Kidney epithelial cell (primary cell): ENCODE measurements at regions not wholly inside any gene's neighbourhood (a gene's known extent, or its start where the extent isn't known, plus 50 kb on each side); places are given as distances from the start of the nearest gene placed in this dataset.

ENCODE experiments used
- DNase-seq: peaks from one replicate; pipeline ENCODE4 v3.0.0-alpha.2; 2010; ENCODE audit warnings: low read depth
- H3K27me3 ChIP-seq: 2 replicates; pipeline ENCODE4 v1.6.0; 2011; ENCODE audit warnings: low read length; ENCODE audit not compliant: control insufficient read depth, insufficient read depth
- H3K36me3 ChIP-seq: 2 replicates; pipeline ENCODE4 v1.5.1; 2011; ENCODE audit warnings: low read length; ENCODE audit not compliant: control insufficient read depth, insufficient read depth
- H3K4me3 ChIP-seq: 2 replicates; pipeline ENCODE4 v1.5.1; 2011; ENCODE audit warnings: low read depth, mild to moderate bottlenecking, control low read depth, low read length
- TF ChIP-seq, protein P1 (sequence below): IDR thresholded peaks from 2 replicates; pipeline ENCODE4 v1.5.1; 2011; ENCODE audit warnings: mild to moderate bottlenecking, moderate library complexity, low read length, control low read depth, inconsistent platforms; ENCODE audit not compliant: insufficient read depth, poor library complexity, severe bottlenecking

DNA sequence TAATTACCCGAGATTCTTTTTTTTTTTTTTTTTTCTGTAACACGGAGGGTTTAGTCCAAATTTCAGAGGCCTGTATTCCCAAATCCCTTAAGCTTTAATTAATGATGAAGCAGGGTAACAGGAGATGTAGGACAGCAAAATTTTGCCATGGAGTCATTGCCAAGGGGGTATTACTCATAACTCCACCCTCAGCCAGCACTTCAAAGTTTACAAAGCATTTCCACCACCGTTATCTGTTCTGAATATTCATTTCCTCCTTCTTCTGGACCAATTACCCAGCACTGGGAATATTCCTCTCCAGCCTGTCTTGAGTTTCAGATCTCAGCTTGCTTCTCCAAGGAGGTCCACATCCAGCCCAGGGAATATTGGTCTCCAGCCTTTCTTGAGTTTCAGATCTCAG is 747.5 kb upstream of the EEF2KMT start:
- TF ChIP-seq, protein P1, sequence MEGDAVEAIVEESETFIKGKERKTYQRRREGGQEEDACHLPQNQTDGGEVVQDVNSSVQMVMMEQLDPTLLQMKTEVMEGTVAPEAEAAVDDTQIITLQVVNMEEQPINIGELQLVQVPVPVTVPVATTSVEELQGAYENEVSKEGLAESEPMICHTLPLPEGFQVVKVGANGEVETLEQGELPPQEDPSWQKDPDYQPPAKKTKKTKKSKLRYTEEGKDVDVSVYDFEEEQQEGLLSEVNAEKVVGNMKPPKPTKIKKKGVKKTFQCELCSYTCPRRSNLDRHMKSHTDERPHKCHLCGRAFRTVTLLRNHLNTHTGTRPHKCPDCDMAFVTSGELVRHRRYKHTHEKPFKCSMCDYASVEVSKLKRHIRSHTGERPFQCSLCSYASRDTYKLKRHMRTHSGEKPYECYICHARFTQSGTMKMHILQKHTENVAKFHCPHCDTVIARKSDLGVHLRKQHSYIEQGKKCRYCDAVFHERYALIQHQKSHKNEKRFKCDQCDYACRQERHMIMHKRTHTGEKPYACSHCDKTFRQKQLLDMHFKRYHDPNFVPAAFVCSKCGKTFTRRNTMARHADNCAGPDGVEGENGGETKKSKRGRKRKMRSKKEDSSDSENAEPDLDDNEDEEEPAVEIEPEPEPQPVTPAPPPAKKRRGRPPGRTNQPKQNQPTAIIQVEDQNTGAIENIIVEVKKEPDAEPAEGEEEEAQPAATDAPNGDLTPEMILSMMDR = no peak
- no peak for DNase-seq
- Histone ChIP-seq H3K4me3 (no peak overlapping the region), H3K27me3 (no peaks in the 10 kb centered on the region), H3K36me3 (no peaks in the 10 kb centered on the region)

DNA sequence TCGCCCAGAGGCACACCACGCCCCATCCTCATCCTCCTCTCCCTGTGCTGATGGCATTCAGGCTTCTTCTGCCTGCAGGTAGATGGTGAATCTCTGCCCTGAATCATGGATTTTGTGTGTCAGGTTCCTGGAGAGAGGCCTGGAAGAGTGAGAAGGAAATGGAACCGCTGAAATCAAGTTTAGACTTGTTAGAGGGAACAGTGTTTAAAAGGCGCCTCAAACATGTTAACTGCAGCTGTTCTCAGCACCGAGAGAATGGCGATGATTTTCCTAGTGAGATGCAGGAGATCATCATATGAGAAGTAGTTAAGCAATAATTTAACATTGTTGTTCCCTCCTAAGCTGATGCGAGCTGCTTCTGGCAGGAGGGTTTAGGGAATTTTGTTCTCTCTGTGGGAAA is 744.4 kb upstream of the EEF2KMT start:
- no peaks in the 10 kb centered on the region for H3K27me3 ChIP-seq
- TF ChIP-seq, protein P1 = no peak
- no peak overlapping the region for H3K4me3 ChIP-seq
- H3K36me3 ChIP-seq = no peaks in the 10 kb centered on the region
- DNase-seq = no peak

DNA sequence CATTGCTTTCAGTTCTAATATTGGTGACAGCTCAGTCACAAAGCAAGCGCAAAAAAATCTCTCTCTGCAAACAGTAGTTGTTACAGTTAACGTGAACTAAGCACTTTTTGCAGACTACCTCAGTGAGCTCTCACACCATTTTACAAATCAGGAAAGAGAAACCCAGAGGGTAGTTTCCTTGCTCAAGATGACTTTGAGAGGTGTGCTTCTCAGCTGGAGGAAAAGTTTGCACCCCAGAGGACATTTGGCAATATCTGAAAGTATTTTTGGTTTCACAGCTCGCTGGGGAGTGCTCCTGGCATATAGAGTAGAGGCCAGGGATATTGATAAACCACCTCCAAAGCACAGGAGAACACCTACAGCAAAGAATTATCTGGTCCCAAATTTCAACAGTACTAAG is 741.1 kb upstream of the EEF2KMT start:
- no peak for DNase-seq
- no peaks in the 10 kb centered on the region for H3K36me3 ChIP-seq
- H3K4me3 ChIP-seq = no peak overlapping the region
- H3K27me3 ChIP-seq = no peaks in the 10 kb centered on the region
- TF ChIP-seq, protein P1 = no peak

DNA sequence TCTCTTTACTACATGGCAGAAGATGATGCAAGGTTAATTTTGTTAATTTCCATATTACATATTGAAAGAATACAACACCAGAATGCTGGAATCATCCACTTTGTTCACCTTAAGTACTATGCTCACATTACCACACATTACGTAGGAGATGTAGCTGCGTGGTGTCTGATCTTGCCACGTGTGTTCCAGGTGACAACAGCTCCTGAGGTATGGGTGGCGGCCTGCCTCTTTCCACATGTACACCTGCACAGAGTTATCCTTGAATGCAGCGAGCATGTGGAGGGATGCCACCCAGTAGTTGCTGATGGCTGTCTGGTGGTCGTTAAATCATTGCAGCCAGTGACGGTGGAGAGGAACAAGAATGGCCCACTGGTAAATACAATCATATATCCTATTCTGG is 740.5 kb upstream of the EEF2KMT start:
- H3K27me3 ChIP-seq = no peaks in the 10 kb centered on the region
- no peak overlapping the region for H3K4me3 ChIP-seq
- no peaks in the 10 kb centered on the region for H3K36me3 ChIP-seq
- TF ChIP-seq, protein P1 = no peak
- no peak for DNase-seq

DNA sequence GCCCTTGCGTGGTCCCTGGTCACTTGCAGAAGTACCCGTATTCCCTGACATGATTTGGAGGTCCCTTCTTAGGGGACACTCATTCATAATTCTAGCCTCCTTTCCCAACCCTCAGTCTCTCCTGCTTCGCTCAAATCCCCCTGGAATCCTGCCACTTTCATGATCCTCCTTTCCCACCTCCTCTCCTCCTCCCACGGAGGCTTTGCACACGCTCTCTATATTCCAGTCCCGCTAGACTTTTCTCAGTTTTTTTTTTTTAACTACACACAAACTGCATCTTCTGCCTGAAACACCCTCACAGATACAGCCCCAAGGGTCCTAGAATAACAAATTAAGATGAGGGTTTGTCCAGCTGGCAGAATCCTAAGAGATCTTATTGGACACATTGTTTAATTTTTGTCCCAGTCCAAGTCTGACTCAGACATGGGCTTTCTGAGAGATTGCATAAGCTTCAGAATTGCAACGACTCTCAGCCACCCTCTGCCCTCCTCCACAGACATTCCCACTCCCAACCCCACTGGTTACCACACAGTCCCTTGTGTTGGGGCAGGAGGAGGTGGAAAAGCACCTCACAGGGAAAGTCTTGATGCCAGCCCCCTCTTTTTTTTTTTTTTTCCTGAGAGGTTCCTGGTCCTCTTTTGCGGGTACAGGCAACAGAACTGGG is 739.5 kb upstream of the EEF2KMT start:
- TF ChIP-seq, protein P1 = no peak
- Histone ChIP-seq H3K36me3 (no peaks in the 10 kb centered on the region), H3K27me3 (no peaks in the 10 kb centered on the region), H3K4me3 (no peak overlapping the region)
- DNase-seq = no peak

DNA sequence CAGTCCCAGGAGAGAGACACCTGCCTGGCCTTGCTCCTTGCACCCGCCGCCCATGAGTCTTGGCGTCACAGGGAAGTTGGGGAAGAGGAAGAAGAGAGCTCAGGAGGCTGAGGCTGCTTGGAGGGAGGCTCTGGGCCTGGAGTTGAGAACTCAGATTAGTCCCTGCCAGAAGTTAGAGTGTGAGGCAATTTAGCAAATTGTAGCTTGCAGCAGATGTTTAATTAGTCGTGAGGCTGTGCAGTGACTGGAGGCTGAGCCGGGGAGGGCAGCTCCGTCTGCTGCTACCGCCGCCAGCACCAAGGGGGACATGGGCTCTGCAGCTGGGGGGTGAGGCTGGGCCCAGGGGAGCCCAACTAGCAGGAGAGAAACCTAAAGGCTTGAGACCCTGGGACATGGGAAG is 738.3 kb upstream of the EEF2KMT start:
- DNase-seq = no peak
- H3K4me3 ChIP-seq = no peak overlapping the region
- H3K36me3 ChIP-seq = no peaks in the 10 kb centered on the region
- TF ChIP-seq, protein P1 = no peak
- H3K27me3 ChIP-seq = no peaks in the 10 kb centered on the region
